Posterior vena cava (tissue), 2 donors: ENCODE measurements at regions not wholly inside any gene's neighbourhood (a gene's known extent, or its start where the extent isn't known, plus 50 kb on each side); places are given as distances from the start of the nearest gene placed in this dataset.
"Not testable (repeated sequence)": the region's sequence is repeated elsewhere in the genome, so short reads cannot be mapped to it uniquely, and the experiment has no call there.

Source experiments
- DNase-seq: peaks from one replicate; pipeline ENCODE4 v3.0.0-alpha.2; 2020; ENCODE audit warnings: low spot score
- intact Hi-C, 2 donors: fragments of 100-400 bp; cut with DNase I; formaldehyde crosslinking; loops; one replicate each; pipeline versions ENCODE4 v1.14.1 to v1.14.2; 2022 to 2023
- donor health status: DM: yes; HTN: yes; CAD: no.
- donor health status: DM: yes; HTN: yes; CAD: no.

- DNase-seq: no peak
- intact Hi-C loops: no loop called here
Measured at GRCh38 chr4:11814758-11815157, 386.1 kb upstream of the HS3ST1 start.

- no peak for DNase-seq
- intact Hi-C loops: no loop called here
Measured at GRCh38 chr4:11813951-11814446, 385.3 kb upstream of the HS3ST1 start.

- intact Hi-C loops, DNase-seq: not testable (repeated sequence)
Measured at GRCh38 chr4:11811521-11811920, 382.8 kb upstream of the HS3ST1 start.

- no peak for DNase-seq
- intact Hi-C loops: no loop called here
Measured at GRCh38 chr4:11805842-11806241, 377.1 kb upstream of the HS3ST1 start.

GRCh38 chr4:11801466-11802446 lies 373.1 kb upstream of the HS3ST1 start:
- DNase-seq: no peak
- intact Hi-C loops: no loop called here

GRCh38 chr4:11799196-11799595 lies 370.5 kb upstream of the HS3ST1 start:
- intact Hi-C loops: no loop called here

GRCh38 chr4:11791797-11792196 lies 363.1 kb upstream of the HS3ST1 start:
- no peak for DNase-seq
- intact Hi-C loops: no loop called here

More at GRCh38 chr4:11799196-11799595, 370.5 kb upstream of the HS3ST1 start:
- DNase-seq: no peak

GRCh38 chr4:11790230-11790629 lies 361.5 kb upstream of the HS3ST1 start:
- intact Hi-C loops: no loop called here
- no peak for DNase-seq

GRCh38 chr4:11783588-11783987 lies 354.9 kb upstream of the HS3ST1 start:
- intact Hi-C loops: no loop called here
- DNase-seq: no peak

- intact Hi-C loops: no loop called here
Measured at GRCh38 chr4:11782859-11783258, 354.2 kb upstream of the HS3ST1 start.

GRCh38 chr4:11777447-11777846 lies 348.8 kb upstream of the HS3ST1 start:
- intact Hi-C loops: no loop called here
- DNase-seq: no peak

More at GRCh38 chr4:11782859-11783258, 354.2 kb upstream of the HS3ST1 start:
- DNase-seq: no peak

- no peak for DNase-seq
- intact Hi-C loops: no loop called here
Measured at GRCh38 chr4:11774346-11774745, 345.7 kb upstream of the HS3ST1 start.

- intact Hi-C loops: no loop called here
- no peak for DNase-seq
Measured at GRCh38 chr4:11773798-11774197, 345.1 kb upstream of the HS3ST1 start.

GRCh38 chr4:11769434-11769833 lies 340.7 kb upstream of the HS3ST1 start:
- no peak for DNase-seq
- intact Hi-C loops: no loop called here

- DNase-seq: no peak
- intact Hi-C loops: no loop called here
Measured at GRCh38 chr4:11768251-11768972, 339.7 kb upstream of the HS3ST1 start.

- DNase-seq: no peak
- intact Hi-C loops: no loop called here
Measured at GRCh38 chr4:11765849-11766453, 337.3 kb upstream of the HS3ST1 start.

- DNase-seq: no peak
- intact Hi-C loops: no loop called here
Measured at GRCh38 chr4:11748164-11748872, 319.6 kb upstream of the HS3ST1 start.

- no peak for DNase-seq
- intact Hi-C loops: no loop called here
Measured at GRCh38 chr4:11746734-11747133, 318.0 kb upstream of the HS3ST1 start.

GRCh38 chr4:11743976-11744375 lies 315.3 kb upstream of the HS3ST1 start:
- intact Hi-C loops: no loop called here
- no peak for DNase-seq
